GM21447 (cell line): ENCODE measurements at regions not wholly inside any gene's neighbourhood (a gene's known extent, or its start where the extent isn't known, plus 50 kb on each side); places are given as distances from the start of the nearest gene placed in this dataset.
"Not testable (repeated sequence)": the region's sequence is repeated elsewhere in the genome, so short reads cannot be mapped to it uniquely, and the experiment has no call there.

Experiments used
- ATAC-seq: cut with Tn5 transposase; IDR thresholded peaks from one replicate; pipeline ENCODE4 v1.9.1; 2021; ENCODE audit not compliant: unreplicated experiment

DNA sequence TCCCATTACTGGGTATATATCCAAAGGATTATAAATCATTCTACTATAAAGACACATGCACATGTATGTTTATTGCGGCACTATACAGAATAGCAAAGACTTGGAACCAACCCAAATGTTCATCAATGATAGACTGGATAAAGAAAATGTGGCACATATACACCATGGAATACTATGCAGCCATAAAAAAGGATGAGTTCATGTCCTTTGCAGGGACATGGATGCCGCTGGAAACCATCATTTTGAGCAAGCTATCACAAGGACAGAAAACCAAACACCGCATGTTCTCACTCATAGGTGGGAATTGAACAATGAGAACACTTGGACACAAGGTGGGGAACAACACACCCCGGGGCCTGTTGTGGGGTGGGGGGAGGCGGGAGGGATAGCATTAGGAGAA, 57.0 kb upstream of the NEUROD1 start:
- not testable (repeated sequence) for ATAC-seq

DNA sequence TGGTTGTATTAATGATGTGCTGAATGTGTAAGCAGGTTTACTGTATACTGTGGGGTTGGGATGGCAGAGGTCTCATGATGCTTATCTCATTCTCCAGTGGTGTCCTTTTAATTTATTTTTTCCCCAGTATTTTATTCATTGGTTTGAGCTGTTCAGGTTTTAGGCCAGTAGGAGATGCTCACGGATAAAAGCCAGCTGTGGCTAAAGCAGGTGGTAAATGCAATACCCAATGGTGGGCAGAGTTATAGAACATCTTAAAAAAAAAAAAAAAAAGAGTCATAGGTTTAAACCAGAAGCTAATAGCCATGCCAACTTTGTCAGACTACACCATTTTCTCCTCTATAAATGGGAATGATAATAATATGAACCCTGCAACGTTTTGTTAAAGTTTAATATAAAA, 57.8 kb upstream of the NEUROD1 start:
- ATAC-seq: no peak

- no peak for ATAC-seq
Observed at GRCh38 chr2:181738563-181738962, 58.2 kb upstream of the NEUROD1 start.

DNA sequence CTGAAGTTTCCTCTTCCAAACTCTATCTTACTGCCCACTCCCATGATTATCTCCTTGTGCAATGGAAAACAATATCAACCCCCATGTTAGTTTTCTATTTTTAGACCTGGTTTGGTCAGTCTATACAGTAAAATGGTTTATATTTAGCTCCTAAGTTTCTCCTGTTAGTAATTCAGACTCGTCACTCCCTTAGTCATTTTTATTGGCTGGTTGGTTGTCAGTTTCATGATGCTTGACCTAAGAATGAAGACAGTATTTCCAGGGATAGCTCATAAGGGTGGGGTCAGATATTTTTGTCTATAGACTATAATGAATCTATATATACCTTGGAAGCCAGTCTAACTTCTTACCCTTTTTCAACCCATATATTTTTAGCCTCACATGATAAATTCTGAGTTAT, 61.4 kb upstream of the NEUROD1 start:
- ATAC-seq: no peak

- no peak for ATAC-seq
Observed at GRCh38 chr2:181742361-181742760, 62.0 kb upstream of the NEUROD1 start.

GRCh38 chr2:181742922-181743722, 62.8 kb upstream of the NEUROD1 start:
- ATAC-seq: no peak

GRCh38 chr2:181743723-181744031, 63.4 kb upstream of the NEUROD1 start:
- no peak for ATAC-seq

DNA sequence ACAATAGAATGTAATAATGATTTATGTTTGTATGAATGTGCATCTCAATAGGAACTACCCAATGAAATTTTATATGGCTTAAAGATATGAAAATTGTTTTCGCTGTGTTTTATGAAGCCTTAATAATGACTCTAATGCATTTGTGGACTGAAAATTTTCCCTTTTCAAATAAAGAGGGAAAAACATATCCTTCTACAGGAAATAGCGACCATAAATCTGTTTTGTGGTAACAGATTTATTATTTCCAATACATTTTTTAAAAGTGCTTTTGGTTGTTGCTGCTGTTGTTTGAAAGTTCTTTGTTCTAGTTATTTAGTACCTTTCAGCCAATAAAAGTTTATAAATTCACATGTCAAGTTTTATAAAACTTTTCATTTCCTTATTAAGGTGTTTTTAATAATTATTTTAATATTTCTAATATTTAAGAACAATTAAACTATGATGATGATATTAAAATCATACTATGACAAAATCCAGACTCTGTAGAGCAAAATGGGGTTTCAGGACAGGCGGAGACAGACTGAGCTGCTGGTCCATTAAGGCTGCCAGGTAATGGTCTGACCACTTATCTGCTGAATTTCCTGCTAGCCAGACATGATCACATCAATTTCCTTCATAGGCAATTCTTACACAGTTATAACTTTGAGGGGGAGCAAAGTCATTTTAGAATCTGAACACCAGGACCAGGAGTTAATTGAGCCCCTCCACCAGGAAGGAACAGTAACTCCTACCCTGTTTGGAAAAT, 65.7 kb upstream of the NEUROD1 start:
- ATAC-seq: no peak

GRCh38 chr2:181746844-181747243, 66.5 kb upstream of the NEUROD1 start:
- no peak for ATAC-seq

DNA sequence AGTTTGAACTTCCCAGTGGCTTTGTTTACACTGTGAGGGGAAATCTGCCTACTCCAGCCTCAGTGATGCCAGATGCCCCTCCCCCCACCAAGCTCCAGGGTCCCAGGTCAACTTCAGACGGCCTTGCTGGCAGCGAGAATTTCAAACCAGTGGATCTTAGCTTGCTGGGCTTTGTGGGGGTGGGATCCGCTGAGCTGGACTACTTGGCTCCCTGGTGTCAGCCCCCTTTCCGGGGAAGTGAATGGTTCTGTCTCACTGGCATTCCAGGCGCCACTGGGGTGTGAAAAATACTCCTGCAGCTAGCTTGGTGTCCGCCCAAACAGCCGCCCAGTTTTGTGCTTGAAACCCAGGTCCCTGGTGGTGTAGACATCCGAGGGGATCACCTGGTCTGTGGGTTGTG, 70.0 kb upstream of the NEUROD1 start:
- no peak for ATAC-seq

GRCh38 chr2:181751266-181752030, 71.1 kb upstream of the NEUROD1 start:
- ATAC-seq: no peak

- no peak for ATAC-seq
Observed at GRCh38 chr2:181752301-181752700, 72.0 kb upstream of the NEUROD1 start.

- ATAC-seq: no peak
Observed at GRCh38 chr2:181753686-181754085, 73.4 kb upstream of the NEUROD1 start.

DNA sequence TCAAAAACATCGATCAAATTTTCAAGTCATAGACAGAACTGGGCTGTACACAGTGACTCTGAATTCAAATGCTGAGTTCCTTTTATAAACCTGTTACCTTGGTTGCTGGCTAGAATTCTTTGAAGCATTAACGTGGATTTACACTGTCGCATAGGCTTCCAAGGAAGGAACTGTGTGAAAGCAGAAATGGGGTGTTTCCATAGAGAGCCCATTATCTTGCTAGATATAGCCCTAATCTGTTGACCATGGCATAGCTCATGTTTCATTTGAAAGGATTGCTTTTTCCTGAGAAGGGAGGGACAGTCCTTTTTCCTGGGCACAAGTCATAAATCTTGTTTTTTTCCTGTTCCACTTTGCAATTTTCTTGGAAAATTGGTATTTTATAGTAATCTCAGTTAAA, 73.8 kb upstream of the NEUROD1 start:
- no peak for ATAC-seq

GRCh38 chr2:181755181-181755580, 74.9 kb upstream of the NEUROD1 start:
- ATAC-seq: no peak

DNA sequence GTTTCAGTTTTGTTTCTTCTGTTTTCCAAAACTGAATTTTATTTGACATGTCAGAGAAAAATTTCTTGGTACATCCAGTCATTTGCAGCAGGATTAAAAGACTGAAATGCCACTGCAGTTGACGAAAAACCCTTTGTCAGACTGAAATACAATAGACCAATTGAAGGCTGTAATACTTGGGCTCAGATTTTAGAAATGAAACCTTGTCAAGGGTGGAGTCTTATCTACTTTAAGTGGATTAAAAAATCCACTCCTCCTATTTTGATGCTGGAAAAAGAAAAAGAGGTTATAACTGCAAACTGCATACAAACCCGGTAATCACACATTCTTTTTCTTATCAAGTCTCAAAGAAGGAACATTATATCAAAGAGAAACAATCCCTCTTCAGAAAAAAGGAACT, 80.2 kb upstream of the NEUROD1 start:
- ATAC-seq: no peak

- no peak for ATAC-seq
Observed at GRCh38 chr2:181761175-181761574, 80.9 kb upstream of the NEUROD1 start.

GRCh38 chr2:181762000-181762399, 81.7 kb upstream of the NEUROD1 start:
- no peak for ATAC-seq

DNA sequence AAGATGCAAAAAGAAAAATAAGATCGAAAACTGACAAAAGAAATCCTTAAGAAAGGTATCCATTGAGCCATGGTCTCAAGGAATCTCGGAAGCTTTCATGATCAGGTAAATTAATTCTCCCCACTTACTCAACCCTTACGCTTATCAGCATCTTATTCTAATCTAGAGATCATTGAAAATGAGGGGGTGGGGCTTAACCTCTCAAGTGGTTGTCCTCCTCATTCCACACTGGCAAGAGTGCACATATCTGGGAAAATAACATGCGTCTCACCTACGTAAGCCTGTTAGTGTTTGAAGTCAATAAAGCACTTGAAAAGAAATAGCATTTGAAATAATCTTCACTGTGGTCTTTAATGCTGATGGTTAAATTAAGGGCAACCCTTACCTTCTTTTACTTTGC, 82.5 kb upstream of the NEUROD1 start:
- no peak for ATAC-seq

- ATAC-seq: no peak
Observed at GRCh38 chr2:181763423-181763822, 83.1 kb upstream of the NEUROD1 start.

GRCh38 chr2:181764095-181764963, 84.0 kb upstream of the NEUROD1 start:
- no peak for ATAC-seq
